ENCODE measurements at regions not wholly inside any gene's neighbourhood (a gene's known extent, or its start where the extent isn't known, plus 50 kb on each side); places are given as distances from the start of the nearest gene placed in this dataset.
"Not testable (repeated sequence)": the region's sequence is repeated elsewhere in the genome, so short reads cannot be mapped to it uniquely, and the experiment has no call there.

DNA sequence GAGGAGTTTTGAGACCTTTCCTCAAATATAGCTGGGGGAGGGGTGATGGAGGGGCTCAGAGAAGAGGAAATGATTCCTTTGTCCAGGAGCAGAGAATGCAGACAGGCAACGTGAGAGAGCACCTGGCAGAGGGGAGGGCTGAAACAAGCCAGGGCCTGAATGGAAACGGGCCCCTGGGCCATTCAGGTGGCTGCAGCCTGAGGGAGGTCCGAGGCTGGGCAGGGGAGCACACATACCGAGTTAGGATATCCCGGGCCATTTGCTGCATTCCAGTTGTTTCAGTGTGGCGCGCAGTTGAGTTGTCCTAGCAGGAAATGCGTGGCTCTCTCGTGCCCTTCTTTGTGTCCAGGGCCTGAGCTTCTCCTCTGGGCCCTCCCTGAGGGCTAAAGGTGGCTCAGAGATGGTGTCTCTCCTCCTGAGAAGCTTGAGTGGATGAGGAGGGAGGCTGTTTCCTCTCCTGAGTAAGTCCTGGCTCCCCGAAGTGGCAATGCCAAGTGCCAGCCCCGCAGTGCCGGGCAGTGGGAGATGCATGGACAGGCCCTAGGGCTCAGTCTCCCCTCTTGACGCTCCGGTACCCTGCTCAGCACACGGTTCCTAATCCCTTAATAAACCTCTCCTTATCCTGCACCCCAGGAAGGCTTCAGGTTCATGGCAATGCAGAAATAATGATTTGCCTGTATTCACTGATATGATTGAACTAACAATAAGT, 85.5 kb upstream of the VRK1 start:
- Histone ChIP-seq H3K36me3 (ENCODE audit: control insufficient read depth in 4 of 4, insufficient read depth in 4 of 4, low read length in 4 of 4) (no peaks in the 10 kb centered on the region), H3K27ac (ENCODE audit: low read depth in 1 of 2, low read length in 1 of 2) (no peak overlapping the region), H3K4me3 (no peak overlapping the region), H3K9me3 (ENCODE audit: control insufficient read depth in 4 of 4, insufficient read depth in 3 of 4, low read length in 3 of 4) (no peaks in the 10 kb centered on the region), H3K9ac (ENCODE audit: insufficient read depth in 1 of 2, low read length in 2 of 2) (no peak overlapping the region), H3K27me3 (ENCODE audit: control insufficient read depth in 3 of 3, insufficient read depth in 3 of 3, low read length in 2 of 3) (no peaks in the 10 kb centered on the region), H3K4me1 (ENCODE audit: control insufficient read depth in 5 of 5, insufficient read depth in 5 of 5, low read length in 5 of 5) (peaks cover 0 to 10% (median 0%) of the 10 kb centered on the region in 5 donors)
- TF ChIP-seq, protein P1, sequence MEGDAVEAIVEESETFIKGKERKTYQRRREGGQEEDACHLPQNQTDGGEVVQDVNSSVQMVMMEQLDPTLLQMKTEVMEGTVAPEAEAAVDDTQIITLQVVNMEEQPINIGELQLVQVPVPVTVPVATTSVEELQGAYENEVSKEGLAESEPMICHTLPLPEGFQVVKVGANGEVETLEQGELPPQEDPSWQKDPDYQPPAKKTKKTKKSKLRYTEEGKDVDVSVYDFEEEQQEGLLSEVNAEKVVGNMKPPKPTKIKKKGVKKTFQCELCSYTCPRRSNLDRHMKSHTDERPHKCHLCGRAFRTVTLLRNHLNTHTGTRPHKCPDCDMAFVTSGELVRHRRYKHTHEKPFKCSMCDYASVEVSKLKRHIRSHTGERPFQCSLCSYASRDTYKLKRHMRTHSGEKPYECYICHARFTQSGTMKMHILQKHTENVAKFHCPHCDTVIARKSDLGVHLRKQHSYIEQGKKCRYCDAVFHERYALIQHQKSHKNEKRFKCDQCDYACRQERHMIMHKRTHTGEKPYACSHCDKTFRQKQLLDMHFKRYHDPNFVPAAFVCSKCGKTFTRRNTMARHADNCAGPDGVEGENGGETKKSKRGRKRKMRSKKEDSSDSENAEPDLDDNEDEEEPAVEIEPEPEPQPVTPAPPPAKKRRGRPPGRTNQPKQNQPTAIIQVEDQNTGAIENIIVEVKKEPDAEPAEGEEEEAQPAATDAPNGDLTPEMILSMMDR (IDR thresholded peaks at IDR 0.05; ENCODE audit: control extremely low read depth, extremely low read depth): no peak
- ATAC-seq (ENCODE audit: insufficient read depth, low FRiP score) (no peak), DNase-seq (no peak)
- 77 to 82% methylated on average over 15 of the region's 15 CpGs for WGBS, 2 donors

DNA sequence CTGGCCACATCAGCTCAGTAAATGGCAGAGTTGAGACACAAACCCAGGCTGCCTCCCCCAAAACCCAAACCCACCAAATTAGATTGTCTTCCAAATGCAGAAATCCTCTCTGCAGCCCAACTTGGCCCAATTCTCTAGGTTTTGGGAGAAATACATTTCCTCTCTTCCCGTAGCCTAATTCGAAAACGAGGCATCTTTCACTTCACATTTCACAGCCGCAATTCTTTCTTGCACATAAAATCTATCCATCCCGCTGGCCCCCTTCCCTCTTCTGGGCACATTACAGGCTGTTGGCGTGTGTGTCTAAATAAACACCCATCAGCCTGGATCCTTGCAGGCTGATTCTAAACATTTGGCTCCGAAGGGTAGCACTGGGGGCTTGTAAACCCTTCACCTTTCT, 83.8 kb upstream of the VRK1 start:
- H3K9ac ChIP-seq (ENCODE audit: insufficient read depth in 1 of 2, low read length in 2 of 2): no peak overlapping the region
- H3K4me1 ChIP-seq (ENCODE audit: control insufficient read depth in 5 of 5, insufficient read depth in 5 of 5, low read length in 5 of 5): peaks cover 0 to 10% (median 0%) of the 10 kb centered on the region in 5 donors
- no peaks in the 10 kb centered on the region for H3K27me3 ChIP-seq (ENCODE audit: control insufficient read depth in 3 of 3, insufficient read depth in 3 of 3, low read length in 2 of 3)
- H3K4me3 ChIP-seq: no peak overlapping the region
- 43 to 48% methylated on average over 7 of the region's 7 CpGs for WGBS, 2 donors
- ATAC-seq (ENCODE audit: insufficient read depth, low FRiP score) (no peak), DNase-seq (peak in 1 of 3 donors; percentile 16)
- H3K36me3 ChIP-seq (ENCODE audit: control insufficient read depth in 4 of 4, insufficient read depth in 4 of 4, low read length in 4 of 4): no peaks in the 10 kb centered on the region
- H3K9me3 ChIP-seq (ENCODE audit: control insufficient read depth in 4 of 4, insufficient read depth in 3 of 4, low read length in 3 of 4): no peaks in the 10 kb centered on the region
- TF ChIP-seq, protein P1 (IDR thresholded peaks at IDR 0.05; ENCODE audit: control extremely low read depth, extremely low read depth): no peak
- H3K27ac ChIP-seq (ENCODE audit: low read depth in 1 of 2, low read length in 1 of 2): no peak overlapping the region

DNA sequence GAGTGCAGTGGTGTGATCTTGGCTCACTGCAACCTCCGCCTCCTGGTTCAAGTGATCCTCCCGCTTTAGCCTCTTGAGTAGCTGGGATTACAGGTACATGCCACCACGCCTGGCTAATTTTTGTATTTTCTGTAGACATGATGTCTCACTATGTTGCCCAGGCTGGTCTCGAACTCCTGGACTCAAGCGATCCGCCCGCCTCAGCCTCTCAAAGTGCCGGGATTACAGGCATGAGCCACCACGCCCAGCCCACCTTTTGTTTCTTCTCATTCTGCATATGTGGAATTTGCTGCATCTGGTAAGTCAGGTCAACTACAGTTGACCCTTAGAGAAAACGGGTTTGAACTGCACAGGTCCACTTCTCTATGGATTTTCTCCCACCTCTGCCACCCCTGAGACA, 82.6 kb upstream of the VRK1 start:
- 84 to 89% methylated on average over 10 of the region's 10 CpGs for WGBS, 2 donors
- DNase-seq; H3K9ac ChIP-seq (ENCODE audit: insufficient read depth in 1 of 2, low read length in 2 of 2); H3K36me3 ChIP-seq (ENCODE audit: control insufficient read depth in 4 of 4, insufficient read depth in 4 of 4, low read length in 4 of 4); H3K4me3 ChIP-seq; H3K9me3 ChIP-seq (ENCODE audit: control insufficient read depth in 4 of 4, insufficient read depth in 3 of 4, low read length in 3 of 4); ATAC-seq (ENCODE audit: insufficient read depth, low FRiP score); H3K27me3 ChIP-seq (ENCODE audit: control insufficient read depth in 3 of 3, insufficient read depth in 3 of 3, low read length in 2 of 3); H3K27ac ChIP-seq (ENCODE audit: low read depth in 1 of 2, low read length in 1 of 2): not testable (repeated sequence)
- peaks cover 0 to 10% (median 0%) of the 10 kb centered on the region in 5 donors for H3K4me1 ChIP-seq (ENCODE audit: control insufficient read depth in 5 of 5, insufficient read depth in 5 of 5, low read length in 5 of 5)

DNA sequence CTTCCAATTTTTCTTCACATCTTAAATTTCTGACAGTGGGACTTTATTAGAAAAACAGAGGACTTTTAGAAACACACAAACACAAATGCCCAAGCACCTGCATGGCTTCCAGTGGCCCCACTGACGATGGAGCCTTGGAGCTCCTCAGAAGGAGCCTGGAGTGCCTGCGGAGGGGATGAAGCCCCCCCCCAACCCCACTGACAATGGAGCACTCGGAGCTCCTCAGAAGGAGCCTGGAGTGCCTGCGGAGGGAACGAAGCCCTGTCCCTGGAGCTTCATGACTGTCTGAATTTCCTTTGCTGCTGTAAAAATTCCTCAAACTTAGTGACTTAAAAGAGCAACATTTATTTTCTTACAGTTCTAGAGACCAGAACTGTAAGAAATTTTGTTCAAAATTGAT, 80.1 kb upstream of the VRK1 start:
- 81 to 93% methylated on average over 5 of the region's 5 CpGs for WGBS, 2 donors
- TF ChIP-seq, protein P1 (IDR thresholded peaks at IDR 0.05; ENCODE audit: control extremely low read depth, extremely low read depth): no peak
- no peak for ATAC-seq (ENCODE audit: insufficient read depth, low FRiP score)
- Histone ChIP-seq H3K27ac (ENCODE audit: low read depth in 1 of 2, low read length in 1 of 2) (no peak overlapping the region), H3K4me1 (ENCODE audit: control insufficient read depth in 5 of 5, insufficient read depth in 5 of 5, low read length in 5 of 5) (peaks cover 0 to 10% (median 0%) of the 10 kb centered on the region in 5 donors), H3K36me3 (ENCODE audit: control insufficient read depth in 4 of 4, insufficient read depth in 4 of 4, low read length in 4 of 4) (no peaks in the 10 kb centered on the region), H3K27me3 (ENCODE audit: control insufficient read depth in 3 of 3, insufficient read depth in 3 of 3, low read length in 2 of 3) (no peaks in the 10 kb centered on the region), H3K4me3 (no peak overlapping the region), H3K9ac (ENCODE audit: insufficient read depth in 1 of 2, low read length in 2 of 2) (no peak overlapping the region), H3K9me3 (ENCODE audit: control insufficient read depth in 4 of 4, insufficient read depth in 3 of 4, low read length in 3 of 4) (no peaks in the 10 kb centered on the region)
- no peak for DNase-seq
